IMR-90 (cell line): ENCODE measurements at regions not wholly inside any gene's neighbourhood (a gene's known extent, or its start where the extent isn't known, plus 50 kb on each side); places are given as distances from the start of the nearest gene placed in this dataset.

Experiments used
- ATAC-seq: fragments of 200-7000 bp; cut with Tn5 transposase; 2 replicates; pipeline ENCODE4 v1.9.1; 2020; ENCODE audit warnings: low read depth, mild to moderate bottlenecking, moderate library complexity
- BruUV-seq: library from RNA; stranded (reverse); fragments of 400-500 nt; replicated peaks from 2 replicates; lab custom pipeline; 2021; lab: Mats Ljungman, UMichigan
- CTCF ChIA-PET: fragments of 300-600 bp; formaldehyde crosslinking; extraction: SDS; loops from one replicate; lab custom pipeline; 2021; ENCODE audit warnings: antibody characterized with exemption; lab: Yijun Ruan, JAX
- POLR2A ChIA-PET: fragments of 300-600 bp; sonication (Branson Sonifier 250); formaldehyde crosslinking; loops from one replicate; lab custom pipeline; 2022; ENCODE audit warnings: antibody characterized with exemption; ENCODE audit not compliant: unreplicated experiment; lab: Charles Lee
- DNase-seq: peaks from one replicate; pipeline ENCODE4 v3.0.0; 2013
- H2AFZ ChIP-seq: replicated peaks from 2 replicates; pipeline ENCODE3; 2013; ENCODE audit warnings: low read length, mild to moderate bottlenecking; ENCODE audit not compliant: poor library complexity
- H2AK5ac ChIP-seq: 2 replicates; pipeline ENCODE4 v1.6.1; 2013; ENCODE audit warnings: low read depth, low read length, inconsistent platforms
- H2AK9ac ChIP-seq: replicated peaks from 2 replicates; pipeline ENCODE3; 2013; ENCODE audit warnings: mild to moderate bottlenecking, low read depth, low read length, moderate library complexity; ENCODE audit not compliant: poor library complexity
- H2BK120ac ChIP-seq: 2 replicates; pipeline ENCODE4 v1.6.1; 2013; ENCODE audit warnings: low read depth, low read length, inconsistent platforms
- H2BK15ac ChIP-seq: 3 replicates; pipeline ENCODE4 v1.6.1; 2013; ENCODE audit warnings: low read depth, low read length, inconsistent platforms
- H2BK20ac ChIP-seq: 2 replicates; pipeline ENCODE4 v1.6.1; 2013; ENCODE audit warnings: low read depth, mild to moderate bottlenecking, inconsistent platforms, low read length, moderate library complexity
- H2BK5ac ChIP-seq: 2 replicates; pipeline ENCODE4 v1.6.1; 2013; ENCODE audit warnings: mild to moderate bottlenecking, low read depth, low read length, inconsistent platforms; ENCODE audit not compliant: poor library complexity, severe bottlenecking
- H3K14ac ChIP-seq: replicated peaks from 2 replicates; pipeline ENCODE4 v1.6.1; 2013; ENCODE audit warnings: low read depth, low read length, inconsistent platforms
- H3K18ac ChIP-seq: 2 replicates; pipeline ENCODE4 v1.6.1; 2013; ENCODE audit warnings: low read depth, low read length, control low read depth
- H3K23ac ChIP-seq: 2 replicates; pipeline ENCODE4 v1.6.1; 2013; ENCODE audit warnings: low read depth, low read length, inconsistent platforms
- H3K27ac ChIP-seq: 2 replicates; pipeline ENCODE4 v1.5.1; 2013; ENCODE audit warnings: mild to moderate bottlenecking, control low read depth, low read length; ENCODE audit not compliant: insufficient read depth
- H3K27me3 ChIP-seq: 2 replicates; pipeline ENCODE4 v1.6.1; 2013; ENCODE audit warnings: low read length; ENCODE audit not compliant: control insufficient read depth, insufficient read depth
- H3K36me3 ChIP-seq: 2 replicates; pipeline ENCODE4 v1.6.1; 2013; ENCODE audit warnings: low read length, mixed read lengths; ENCODE audit not compliant: control insufficient read depth, insufficient read depth
- H3K4ac ChIP-seq: 2 replicates; pipeline ENCODE4 v1.6.1; 2013; ENCODE audit warnings: low read depth, low read length, inconsistent platforms
- H3K4me1 ChIP-seq: 2 replicates; pipeline ENCODE4 v1.6.1; 2013; ENCODE audit warnings: low read length, mixed read lengths; ENCODE audit not compliant: control insufficient read depth, insufficient read depth
- H3K4me2 ChIP-seq: 2 replicates; pipeline ENCODE4 v1.6.1; 2013; ENCODE audit warnings: low read depth, mild to moderate bottlenecking, control low read depth, low read length, moderate library complexity
- H3K4me3 ChIP-seq: 2 replicates; pipeline ENCODE4 v1.5.1; 2013; ENCODE audit warnings: low read depth, mild to moderate bottlenecking, control low read depth, low read length, moderate library complexity; ENCODE audit not compliant: insufficient read depth
- H3K56ac ChIP-seq: 2 replicates; pipeline ENCODE4 v1.6.1; 2013; ENCODE audit warnings: low read length, inconsistent platforms; ENCODE audit not compliant: insufficient read depth; ENCODE audit errors: extremely low read depth
- H3K79me1 ChIP-seq, 2 experiments: 2 replicates each; pipeline ENCODE4 v1.6.1; 2013; ENCODE audit warnings: low read length in 2 of 2, inconsistent platforms in 1 of 2, low read depth in 1 of 2
- H3K9ac ChIP-seq: 2 replicates; pipeline ENCODE4 v1.6.1; 2013; ENCODE audit warnings: low read depth, low read length, control low read depth
- H3K9me1 ChIP-seq: 2 replicates; pipeline ENCODE4 v1.6.1; 2013; ENCODE audit warnings: low read length, inconsistent platforms; ENCODE audit not compliant: insufficient read depth
- H3K9me3 ChIP-seq: 2 replicates; pipeline ENCODE4 v1.6.1; 2013; ENCODE audit warnings: low read length; ENCODE audit not compliant: control insufficient read depth, insufficient read depth
- H4K20me1 ChIP-seq: 2 replicates; pipeline ENCODE4 v1.6.1; 2013; ENCODE audit warnings: low read length, inconsistent platforms; ENCODE audit not compliant: insufficient read depth
- H4K5ac ChIP-seq: 2 replicates; pipeline ENCODE4 v1.6.1; 2013; ENCODE audit warnings: mild to moderate bottlenecking, low read depth, low read length, control low read depth
- H4K8ac ChIP-seq, 2 experiments: 2 replicates each; pipeline ENCODE4 v1.6.1; 2013; ENCODE audit warnings: low read depth in 2 of 2, low read length in 2 of 2, control low read depth in 1 of 2, inconsistent platforms in 1 of 2
- H4K91ac ChIP-seq: 2 replicates; pipeline ENCODE4 v1.6.1; 2013; ENCODE audit warnings: low read depth, low read length, inconsistent platforms; ENCODE audit not compliant: insufficient read depth
- CEBPB ChIP-seq: IDR thresholded peaks from 2 replicates; pipeline ENCODE4 v1.6.1; 2012; ENCODE audit warnings: low read depth, low read length, improper control_type of control experiment
- CHD1 ChIP-seq: IDR thresholded peaks from 2 replicates; pipeline ENCODE4 v1.6.1; 2012; ENCODE audit warnings: low read depth, low read length, improper control_type of control experiment
- MAZ ChIP-seq: IDR thresholded peaks from 2 replicates; pipeline ENCODE4 v1.6.1; 2012; ENCODE audit warnings: low read depth, mild to moderate bottlenecking, low read length, improper control_type of control experiment, moderate library complexity, borderline replicate concordance
- NFE2L2 ChIP-seq: fragments of 150-350 bp; IDR thresholded peaks from 2 replicates; pipeline ENCODE4 v1.6.1; 2016; ENCODE audit warnings: low read depth, mild to moderate bottlenecking, low read length
- POLR2A ChIP-seq: IDR thresholded peaks from 2 replicates; pipeline ENCODE4 v1.6.1; 2012; ENCODE audit warnings: mild to moderate bottlenecking, low read depth, low read length
- RCOR1 ChIP-seq: IDR thresholded peaks from 2 replicates; pipeline ENCODE4 v1.6.1; 2012; ENCODE audit warnings: mild to moderate bottlenecking, low read length, improper control_type of control experiment; ENCODE audit not compliant: insufficient replicate concordance
- SMC3 ChIP-seq: fragments of 150-350 bp; IDR thresholded peaks from 2 replicates; pipeline ENCODE4 v1.6.1; 2016; ENCODE audit warnings: low read depth, mild to moderate bottlenecking, antibody characterized with exemption, low read length, moderate library complexity
- WGBS, 2 experiments: methylation state at CpG; one replicate each; pipeline versions ENCODE4 v1.1.5 to v1.1.7; 2013; ENCODE audit warnings: missing lambda C conversion rate in 2 of 2; ENCODE audit not compliant: insufficient read length in 1 of 2; ENCODE audit errors: extremely low coverage in 2 of 2; 5-methylcytosine and 5-hydroxymethylcytosine counted together
- dilution Hi-C: fragments of 300-500 bp; cut with HindIII; formaldehyde crosslinking; loops from one replicate; pipeline ENCODE4 v1.14.3; 2018; ENCODE audit warnings: low sequenced_read_pairs; ENCODE audit not compliant: unreplicated experiment
- in situ Hi-C: fragments of 300-500 bp; cut with MboI; formaldehyde crosslinking; loops from 3 replicates; pipeline ENCODE4 v1.14.3; 2019; ENCODE audit warnings: low sequenced_read_pairs, inconsistent platforms, mixed read lengths
- intact Hi-C: fragments of 100-400 bp; cut with micrococcal nuclease; formaldehyde crosslinking; loops from 2 replicates; pipeline ENCODE4 v1.10.0; 2022
- TF ChIP-seq, protein P1 (sequence below): fragments of 150-350 bp; IDR thresholded peaks from 2 replicates; pipeline ENCODE4 v1.6.1; 2017; ENCODE audit warnings: mild to moderate bottlenecking, antibody characterized with exemption, low read length, low read depth
- TF ChIP-seq, protein P2 (sequence below): fragments of 150-350 bp; IDR thresholded peaks from 2 replicates; pipeline ENCODE4 v1.6.1; 2016; ENCODE audit warnings: low read depth, mild to moderate bottlenecking, low read length, moderate library complexity, borderline replicate concordance
- TF ChIP-seq, protein P3 (sequence below): conservative IDR thresholded peaks from 2 replicates; pipeline ENCODE4 v1.5.1; 2012; ENCODE audit warnings: mild to moderate bottlenecking, low read depth, low read length, improper control_type of control experiment

DNA sequence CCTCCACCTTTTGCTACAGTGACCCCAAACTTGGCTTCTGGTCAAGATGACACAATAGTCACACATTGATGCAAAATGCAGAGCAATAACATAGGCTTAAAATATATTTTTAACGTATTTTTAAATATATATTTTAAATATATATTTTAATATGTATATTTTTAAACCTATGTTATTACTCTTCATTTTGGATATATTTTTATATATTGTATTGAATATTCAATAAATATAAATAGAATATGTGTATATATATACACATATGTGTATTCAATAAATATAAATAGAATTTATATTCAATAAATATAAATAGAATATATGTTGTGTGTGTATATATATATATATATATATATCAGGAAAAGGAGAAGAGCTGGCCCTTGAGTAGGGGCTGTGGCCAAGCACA lies 115.6 kb downstream of the POU4F1 start:
- H3K27me3 ChIP-seq, result no peaks in the 10 kb centered on the region
- CTCF ChIA-PET, result no interaction called here
- no peak overlapping the region for H3K4me2 ChIP-seq
- H3K9ac ChIP-seq, result no peak overlapping the region
- in situ Hi-C loops, result no loop called here
- H2BK20ac ChIP-seq, result no peak overlapping the region
- no peak overlapping the region for H3K14ac ChIP-seq
- no peak overlapping the region for H4K5ac ChIP-seq
- no peak overlapping the region for H3K18ac ChIP-seq
- BruUV-seq, result no TSS peak
- H2BK120ac ChIP-seq, result no peak overlapping the region
- H3K36me3 ChIP-seq, result no peaks in the 10 kb centered on the region
- H3K27ac ChIP-seq, result no peak overlapping the region
- no peak overlapping the region for H4K91ac ChIP-seq
- H4K8ac ChIP-seq, result no peak overlapping the region
- dilution Hi-C loops, result no loop called here
- WGBS, 2 experiments, result no CpG with 5 or more reads among the region's 1 CpG
- H3K9me3 ChIP-seq, result no peaks in the 10 kb centered on the region
- no peaks in the 10 kb centered on the region for H3K4me1 ChIP-seq
- TF ChIP-seq SMC3 (no peak), RCOR1 (no peak), CHD1 (no peak), NFE2L2 (no peak), CEBPB (no peak), MAZ (no peak), POLR2A (no peak)
- TF ChIP-seq, protein P1, sequence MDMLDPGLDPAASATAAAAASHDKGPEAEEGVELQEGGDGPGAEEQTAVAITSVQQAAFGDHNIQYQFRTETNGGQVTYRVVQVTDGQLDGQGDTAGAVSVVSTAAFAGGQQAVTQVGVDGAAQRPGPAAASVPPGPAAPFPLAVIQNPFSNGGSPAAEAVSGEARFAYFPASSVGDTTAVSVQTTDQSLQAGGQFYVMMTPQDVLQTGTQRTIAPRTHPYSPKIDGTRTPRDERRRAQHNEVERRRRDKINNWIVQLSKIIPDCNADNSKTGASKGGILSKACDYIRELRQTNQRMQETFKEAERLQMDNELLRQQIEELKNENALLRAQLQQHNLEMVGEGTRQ, result no peak
- TF ChIP-seq, protein P2, sequence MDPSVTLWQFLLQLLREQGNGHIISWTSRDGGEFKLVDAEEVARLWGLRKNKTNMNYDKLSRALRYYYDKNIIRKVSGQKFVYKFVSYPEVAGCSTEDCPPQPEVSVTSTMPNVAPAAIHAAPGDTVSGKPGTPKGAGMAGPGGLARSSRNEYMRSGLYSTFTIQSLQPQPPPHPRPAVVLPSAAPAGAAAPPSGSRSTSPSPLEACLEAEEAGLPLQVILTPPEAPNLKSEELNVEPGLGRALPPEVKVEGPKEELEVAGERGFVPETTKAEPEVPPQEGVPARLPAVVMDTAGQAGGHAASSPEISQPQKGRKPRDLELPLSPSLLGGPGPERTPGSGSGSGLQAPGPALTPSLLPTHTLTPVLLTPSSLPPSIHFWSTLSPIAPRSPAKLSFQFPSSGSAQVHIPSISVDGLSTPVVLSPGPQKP, result no peak
- TF ChIP-seq, protein P3, sequence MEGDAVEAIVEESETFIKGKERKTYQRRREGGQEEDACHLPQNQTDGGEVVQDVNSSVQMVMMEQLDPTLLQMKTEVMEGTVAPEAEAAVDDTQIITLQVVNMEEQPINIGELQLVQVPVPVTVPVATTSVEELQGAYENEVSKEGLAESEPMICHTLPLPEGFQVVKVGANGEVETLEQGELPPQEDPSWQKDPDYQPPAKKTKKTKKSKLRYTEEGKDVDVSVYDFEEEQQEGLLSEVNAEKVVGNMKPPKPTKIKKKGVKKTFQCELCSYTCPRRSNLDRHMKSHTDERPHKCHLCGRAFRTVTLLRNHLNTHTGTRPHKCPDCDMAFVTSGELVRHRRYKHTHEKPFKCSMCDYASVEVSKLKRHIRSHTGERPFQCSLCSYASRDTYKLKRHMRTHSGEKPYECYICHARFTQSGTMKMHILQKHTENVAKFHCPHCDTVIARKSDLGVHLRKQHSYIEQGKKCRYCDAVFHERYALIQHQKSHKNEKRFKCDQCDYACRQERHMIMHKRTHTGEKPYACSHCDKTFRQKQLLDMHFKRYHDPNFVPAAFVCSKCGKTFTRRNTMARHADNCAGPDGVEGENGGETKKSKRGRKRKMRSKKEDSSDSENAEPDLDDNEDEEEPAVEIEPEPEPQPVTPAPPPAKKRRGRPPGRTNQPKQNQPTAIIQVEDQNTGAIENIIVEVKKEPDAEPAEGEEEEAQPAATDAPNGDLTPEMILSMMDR, result no peak
- ATAC-seq (no peak), DNase-seq (no peak)
- H3K79me1 ChIP-seq, result no peaks in the 10 kb centered on the region
- H3K56ac ChIP-seq, result no peak overlapping the region
- POLR2A ChIA-PET, result no interaction called here
- no peak overlapping the region for H2AK9ac ChIP-seq
- H3K9me1 ChIP-seq, result no peaks in the 10 kb centered on the region
- no peak overlapping the region for H3K23ac ChIP-seq
- no peak overlapping the region for H2AK5ac ChIP-seq
- intact Hi-C loops, result no loop called here
- H2BK5ac ChIP-seq, result no peak overlapping the region
- H4K20me1 ChIP-seq, result no peaks in the 10 kb centered on the region
- H2AFZ ChIP-seq, result no peak overlapping the region
- H3K4me3 ChIP-seq, result no peak overlapping the region
- no peak overlapping the region for H2BK15ac ChIP-seq
- no peak overlapping the region for H3K4ac ChIP-seq
